ENCODE measurements at regions not wholly inside any gene's neighbourhood (a gene's known extent, or its start where the extent isn't known, plus 50 kb on each side); places are given as distances from the start of the nearest gene placed in this dataset.

GRCh38 chr2:162929571-162929970 lies 91.0 kb upstream of the KCNH7 start:
- Mint-ChIP-seq H3K9me3 (peaks cover 2% of the 10 kb centered on the region), H3K36me3 (no peaks in the 10 kb centered on the region), H3K4me3 (no peak overlapping the region), H3K27ac (no peak overlapping the region), H3K4me1 (no peaks in the 10 kb centered on the region), H3K27me3 (no peaks in the 10 kb centered on the region)
- ATAC-seq = no peak

- Mint-ChIP-seq H3K4me3 (no peak overlapping the region), H3K9me3 (peaks cover 2% of the 10 kb centered on the region), H3K4me1 (no peaks in the 10 kb centered on the region), H3K36me3 (no peaks in the 10 kb centered on the region), H3K27ac (no peak overlapping the region), H3K27me3 (no peaks in the 10 kb centered on the region)
- ATAC-seq = no peak
Measured at GRCh38 chr2:162928356-162928755, 89.8 kb upstream of the KCNH7 start.

GRCh38 chr2:162926907-162927306 lies 88.3 kb upstream of the KCNH7 start:
- no peak for ATAC-seq
- no peak overlapping the region for H3K4me3 Mint-ChIP-seq
- H3K27me3 Mint-ChIP-seq = no peaks in the 10 kb centered on the region
- H3K27ac Mint-ChIP-seq = no peak overlapping the region
- no peaks in the 10 kb centered on the region for H3K4me1 Mint-ChIP-seq
- peaks cover 2% of the 10 kb centered on the region for H3K9me3 Mint-ChIP-seq
- no peaks in the 10 kb centered on the region for H3K36me3 Mint-ChIP-seq

GRCh38 chr2:162926501-162926900 lies 87.9 kb upstream of the KCNH7 start:
- Mint-ChIP-seq H3K9me3 (peaks cover 2% of the 10 kb centered on the region), H3K4me1 (no peaks in the 10 kb centered on the region), H3K36me3 (no peaks in the 10 kb centered on the region), H3K27ac (no peak overlapping the region), H3K4me3 (no peak overlapping the region), H3K27me3 (no peaks in the 10 kb centered on the region)
- ATAC-seq = no peak

GRCh38 chr2:162925595-162925994 lies 87.0 kb upstream of the KCNH7 start:
- Mint-ChIP-seq H3K27me3 (no peaks in the 10 kb centered on the region), H3K27ac (no peak overlapping the region), H3K9me3 (no peaks in the 10 kb centered on the region), H3K4me1 (no peaks in the 10 kb centered on the region), H3K36me3 (no peaks in the 10 kb centered on the region), H3K4me3 (no peak overlapping the region)
- no peak for ATAC-seq

- Mint-ChIP-seq H3K27ac (no peak overlapping the region), H3K36me3 (no peaks in the 10 kb centered on the region), H3K9me3 (peaks cover 4% of the 10 kb centered on the region), H3K4me1 (no peaks in the 10 kb centered on the region), H3K4me3 (no peak overlapping the region), H3K27me3 (no peaks in the 10 kb centered on the region)
- no peak for ATAC-seq
Measured at GRCh38 chr2:162919111-162919510, 80.5 kb upstream of the KCNH7 start.

GRCh38 chr2:162917626-162918025 lies 79.1 kb upstream of the KCNH7 start:
- no peaks in the 10 kb centered on the region for H3K36me3 Mint-ChIP-seq
- H3K27me3 Mint-ChIP-seq = no peaks in the 10 kb centered on the region
- H3K4me1 Mint-ChIP-seq = no peaks in the 10 kb centered on the region
- no peak overlapping the region for H3K27ac Mint-ChIP-seq
- no peak overlapping the region for H3K4me3 Mint-ChIP-seq
- no peak for ATAC-seq
- peaks cover 4% of the 10 kb centered on the region for H3K9me3 Mint-ChIP-seq

GRCh38 chr2:162916286-162916801 lies 77.8 kb upstream of the KCNH7 start:
- no peak for ATAC-seq
- no peak overlapping the region for H3K4me3 Mint-ChIP-seq
- H3K36me3 Mint-ChIP-seq = no peaks in the 10 kb centered on the region
- no peaks in the 10 kb centered on the region for H3K27me3 Mint-ChIP-seq
- peaks cover 4% of the 10 kb centered on the region for H3K9me3 Mint-ChIP-seq
- H3K27ac Mint-ChIP-seq = no peak overlapping the region
- no peaks in the 10 kb centered on the region for H3K4me1 Mint-ChIP-seq

GRCh38 chr2:162915858-162916257 lies 77.3 kb upstream of the KCNH7 start:
- ATAC-seq = no peak
- Mint-ChIP-seq H3K27me3 (no peaks in the 10 kb centered on the region), H3K36me3 (no peaks in the 10 kb centered on the region), H3K27ac (no peak overlapping the region), H3K9me3 (peaks cover 4% of the 10 kb centered on the region), H3K4me1 (no peaks in the 10 kb centered on the region), H3K4me3 (no peak overlapping the region)

GRCh38 chr2:162914161-162914560 lies 75.6 kb upstream of the KCNH7 start:
- no peaks in the 10 kb centered on the region for H3K36me3 Mint-ChIP-seq

GRCh38 chr2:162912787-162913186 lies 74.2 kb upstream of the KCNH7 start:
- Mint-ChIP-seq H3K9me3 (peaks cover 4% of the 10 kb centered on the region), H3K4me3 (no peak overlapping the region)

More at GRCh38 chr2:162914161-162914560, 75.6 kb upstream of the KCNH7 start:
- Mint-ChIP-seq H3K27ac (no peak overlapping the region), H3K4me1 (no peaks in the 10 kb centered on the region), H3K9me3 (peaks cover 4% of the 10 kb centered on the region), H3K4me3 (no peak overlapping the region), H3K27me3 (no peaks in the 10 kb centered on the region)
- ATAC-seq = no peak

GRCh38 chr2:162908567-162908966 lies 70.0 kb upstream of the KCNH7 start:
- no peaks in the 10 kb centered on the region for H3K36me3 Mint-ChIP-seq
- H3K4me3 Mint-ChIP-seq = no peak overlapping the region
- H3K9me3 Mint-ChIP-seq = no peaks in the 10 kb centered on the region
- no peaks in the 10 kb centered on the region for H3K4me1 Mint-ChIP-seq
- no peaks in the 10 kb centered on the region for H3K27me3 Mint-ChIP-seq
- no peak overlapping the region for H3K27ac Mint-ChIP-seq
- ATAC-seq = no peak

More at GRCh38 chr2:162912787-162913186, 74.2 kb upstream of the KCNH7 start:
- no peak for ATAC-seq
- no peaks in the 10 kb centered on the region for H3K27me3 Mint-ChIP-seq
- no peaks in the 10 kb centered on the region for H3K36me3 Mint-ChIP-seq
- H3K4me1 Mint-ChIP-seq = no peaks in the 10 kb centered on the region
- no peak overlapping the region for H3K27ac Mint-ChIP-seq

GRCh38 chr2:162890690-162891311 lies 52.2 kb upstream of the KCNH7 start:
- H3K9me3 Mint-ChIP-seq = peaks cover 3% of the 10 kb centered on the region
- no peak overlapping the region for H3K4me3 Mint-ChIP-seq
- no peak overlapping the region for H3K27ac Mint-ChIP-seq
- no peaks in the 10 kb centered on the region for H3K36me3 Mint-ChIP-seq
- H3K4me1 Mint-ChIP-seq = no peaks in the 10 kb centered on the region
- H3K27me3 Mint-ChIP-seq = no peaks in the 10 kb centered on the region
- no peak for ATAC-seq

GRCh38 chr2:162888652-162889051 lies 50.1 kb upstream of the KCNH7 start:
- Mint-ChIP-seq H3K9me3 (no peaks in the 10 kb centered on the region), H3K4me1 (no peaks in the 10 kb centered on the region), H3K36me3 (no peaks in the 10 kb centered on the region), H3K27me3 (no peaks in the 10 kb centered on the region), H3K4me3 (no peak overlapping the region), H3K27ac (no peak overlapping the region)
- no peak for ATAC-seq
